ENCODE measurements at regions not wholly inside any gene's neighbourhood (a gene's known extent, or its start where the extent isn't known, plus 50 kb on each side); places are given as distances from the start of the nearest gene placed in this dataset.

DNA sequence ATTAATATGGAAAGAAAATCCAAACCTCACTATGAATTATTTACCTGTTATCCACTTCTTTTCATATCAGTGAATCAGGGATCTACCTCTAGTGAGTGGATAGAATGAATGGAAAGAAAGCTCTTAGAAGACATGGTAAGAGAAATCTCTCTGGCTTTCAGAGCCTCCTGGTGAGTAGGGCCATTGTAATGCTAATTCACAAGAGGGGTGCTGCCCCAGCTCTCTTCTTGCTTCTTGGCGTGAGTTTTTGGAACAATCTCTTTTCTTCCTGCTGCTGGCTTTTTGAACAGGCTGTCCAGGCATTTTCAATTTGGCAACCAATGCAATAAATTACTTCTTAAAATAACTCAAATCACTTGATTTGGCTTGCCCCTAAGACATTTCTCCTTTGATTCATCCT, 49.9 kb upstream of the KCNN2 start:
- no peaks in the 10 kb centered on the region for H3K4me1 ChIP-seq
- no peaks in the 10 kb centered on the region for H3K36me3 ChIP-seq
- intact Hi-C loops (cut with DNase I; ENCODE audit: low total_unique reads): no loop called here
- H3K4me3 ChIP-seq: no peak overlapping the region
- DNase-seq (ENCODE audit: low spot score in 2 of 2): no peak
- H3K27ac ChIP-seq: no peak overlapping the region
- TF ChIP-seq, protein P1, sequence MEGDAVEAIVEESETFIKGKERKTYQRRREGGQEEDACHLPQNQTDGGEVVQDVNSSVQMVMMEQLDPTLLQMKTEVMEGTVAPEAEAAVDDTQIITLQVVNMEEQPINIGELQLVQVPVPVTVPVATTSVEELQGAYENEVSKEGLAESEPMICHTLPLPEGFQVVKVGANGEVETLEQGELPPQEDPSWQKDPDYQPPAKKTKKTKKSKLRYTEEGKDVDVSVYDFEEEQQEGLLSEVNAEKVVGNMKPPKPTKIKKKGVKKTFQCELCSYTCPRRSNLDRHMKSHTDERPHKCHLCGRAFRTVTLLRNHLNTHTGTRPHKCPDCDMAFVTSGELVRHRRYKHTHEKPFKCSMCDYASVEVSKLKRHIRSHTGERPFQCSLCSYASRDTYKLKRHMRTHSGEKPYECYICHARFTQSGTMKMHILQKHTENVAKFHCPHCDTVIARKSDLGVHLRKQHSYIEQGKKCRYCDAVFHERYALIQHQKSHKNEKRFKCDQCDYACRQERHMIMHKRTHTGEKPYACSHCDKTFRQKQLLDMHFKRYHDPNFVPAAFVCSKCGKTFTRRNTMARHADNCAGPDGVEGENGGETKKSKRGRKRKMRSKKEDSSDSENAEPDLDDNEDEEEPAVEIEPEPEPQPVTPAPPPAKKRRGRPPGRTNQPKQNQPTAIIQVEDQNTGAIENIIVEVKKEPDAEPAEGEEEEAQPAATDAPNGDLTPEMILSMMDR (IDR thresholded peaks at IDR 0.05): no peak
- no peak for TF ChIP-seq POLR2AphosphoS5 (IDR thresholded peaks at IDR 0.05)
- TF ChIP-seq POLR2A (IDR thresholded peaks at IDR 0.05): no peak
- H3K27me3 ChIP-seq: no peaks in the 10 kb centered on the region
- H3K9me3 ChIP-seq: no peaks in the 10 kb centered on the region

Measured in breast epithelium (tissue), 4 donors.